Upper lobe of right lung (tissue), 1 donor: ENCODE measurements at regions not wholly inside any gene's neighbourhood (a gene's known extent, or its start where the extent isn't known, plus 50 kb on each side); places are given as distances from the start of the nearest gene placed in this dataset.

ENCODE experiments used
- ATAC-seq: fragments of 200-7000 bp; cut with Tn5 transposase; one replicate; pipeline ENCODE4 v1.9.1; 2020; ENCODE audit warnings: mild to moderate bottlenecking, moderate library complexity
- DNase-seq: peaks from one replicate; pipeline ENCODE4 v3.0.0-alpha.2; 2020
- H3K27ac ChIP-seq: fragments of 200-600 bp; one replicate; pipeline ENCODE4 v1.8.0; 2022
- H3K27me3 ChIP-seq: fragments of 200-600 bp; one replicate; pipeline ENCODE4 v1.8.0; 2022; ENCODE audit warnings: mild to moderate bottlenecking
- H3K36me3 ChIP-seq: fragments of 200-600 bp; one replicate; pipeline ENCODE4 v1.8.0; 2022
- H3K4me1 ChIP-seq: fragments of 200-600 bp; one replicate; pipeline ENCODE4 v1.8.0; 2022
- H3K4me3 ChIP-seq: fragments of 200-600 bp; one replicate; pipeline ENCODE4 v1.8.0; 2022; ENCODE audit warnings: mild to moderate bottlenecking
- H3K9me3 ChIP-seq: fragments of 200-600 bp; one replicate; pipeline ENCODE4 v1.8.0; 2022
- CTCF ChIP-seq: fragments of 200-600 bp; IDR thresholded peaks from one replicate; pipeline ENCODE4 v1.8.0; 2022; ENCODE audit warnings: antibody characterized with exemption
- intact Hi-C: fragments of 100-400 bp; cut with DNase I; formaldehyde crosslinking; loops from one replicate; pipeline ENCODE4 v1.11.0; 2022
- donor health status: DM: no; HTN: yes; CAD: no; lungs with severe emphysema.

GRCh38 chrX:43087830-43088229 lies 309.9 kb upstream of the PPP1R2C start:
- ATAC-seq, result no peak
- no peaks in the 10 kb centered on the region for H3K36me3 ChIP-seq
- no peaks in the 10 kb centered on the region for H3K9me3 ChIP-seq
- no peak overlapping the region for H3K4me3 ChIP-seq
- DNase-seq, result no peak
- no peaks in the 10 kb centered on the region for H3K4me1 ChIP-seq
- H3K27ac ChIP-seq, result no peak overlapping the region
- no peaks in the 10 kb centered on the region for H3K27me3 ChIP-seq
- TF ChIP-seq CTCF, result no peak
- intact Hi-C loops, result no loop called here

- H3K27ac ChIP-seq, result no peak overlapping the region
- H3K4me3 ChIP-seq, result no peak overlapping the region
- DNase-seq, result no peak
- H3K9me3 ChIP-seq, result no peaks in the 10 kb centered on the region
- H3K27me3 ChIP-seq, result no peaks in the 10 kb centered on the region
- H3K4me1 ChIP-seq, result no peaks in the 10 kb centered on the region
- H3K36me3 ChIP-seq, result no peaks in the 10 kb centered on the region
- intact Hi-C loops, result no loop called here
- TF ChIP-seq CTCF, result no peak
- no peak for ATAC-seq
Measured at GRCh38 chrX:43096830-43097229, 318.9 kb upstream of the PPP1R2C start.

- H3K27me3 ChIP-seq, result no peaks in the 10 kb centered on the region
- intact Hi-C loops, result no loop called here
- H3K36me3 ChIP-seq, result no peaks in the 10 kb centered on the region
- no peak overlapping the region for H3K27ac ChIP-seq
- H3K4me1 ChIP-seq, result no peaks in the 10 kb centered on the region
- ATAC-seq (no peak), DNase-seq (no peak)
- no peaks in the 10 kb centered on the region for H3K9me3 ChIP-seq
- TF ChIP-seq CTCF, result no peak
- H3K4me3 ChIP-seq, result no peak overlapping the region
Measured at GRCh38 chrX:43106009-43106408, 328.0 kb upstream of the PPP1R2C start.

DNA sequence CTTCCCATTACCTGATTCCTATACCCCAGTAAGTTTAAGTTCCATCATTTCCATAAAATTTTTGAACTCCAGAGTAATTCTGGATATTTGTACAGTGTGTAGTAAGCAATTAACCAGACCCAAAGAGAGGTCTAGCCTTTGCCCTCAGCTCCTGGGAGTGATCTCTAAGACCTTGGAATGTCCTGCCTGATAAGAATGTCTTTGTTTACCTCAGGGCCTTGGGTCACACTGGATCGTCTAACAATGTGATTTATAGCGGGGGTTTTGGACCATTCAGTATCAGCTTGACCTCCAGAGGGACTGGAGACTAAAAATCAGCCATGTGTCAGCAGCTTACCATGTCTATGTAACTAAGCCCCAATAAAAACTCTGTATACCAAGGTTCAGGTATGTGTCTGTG lies 330.9 kb upstream of the PPP1R2C start:
- Histone ChIP-seq H3K27me3 (no peaks in the 10 kb centered on the region), H3K4me1 (no peaks in the 10 kb centered on the region), H3K36me3 (no peaks in the 10 kb centered on the region), H3K4me3 (no peak overlapping the region), H3K9me3 (no peaks in the 10 kb centered on the region), H3K27ac (no peak overlapping the region)
- DNase-seq (no peak), ATAC-seq (no peak)
- intact Hi-C loops, result no loop called here
- no peak for TF ChIP-seq CTCF

GRCh38 chrX:43121637-43122036 lies 343.7 kb upstream of the PPP1R2C start:
- DNase-seq (no peak), ATAC-seq (no peak)
- H3K4me3 ChIP-seq, result no peak overlapping the region
- H3K36me3 ChIP-seq, result no peaks in the 10 kb centered on the region
- no peaks in the 10 kb centered on the region for H3K9me3 ChIP-seq
- no peak overlapping the region for H3K27ac ChIP-seq
- TF ChIP-seq CTCF, result no peak
- intact Hi-C loops, result no loop called here
- H3K4me1 ChIP-seq, result no peaks in the 10 kb centered on the region
- no peaks in the 10 kb centered on the region for H3K27me3 ChIP-seq

DNA sequence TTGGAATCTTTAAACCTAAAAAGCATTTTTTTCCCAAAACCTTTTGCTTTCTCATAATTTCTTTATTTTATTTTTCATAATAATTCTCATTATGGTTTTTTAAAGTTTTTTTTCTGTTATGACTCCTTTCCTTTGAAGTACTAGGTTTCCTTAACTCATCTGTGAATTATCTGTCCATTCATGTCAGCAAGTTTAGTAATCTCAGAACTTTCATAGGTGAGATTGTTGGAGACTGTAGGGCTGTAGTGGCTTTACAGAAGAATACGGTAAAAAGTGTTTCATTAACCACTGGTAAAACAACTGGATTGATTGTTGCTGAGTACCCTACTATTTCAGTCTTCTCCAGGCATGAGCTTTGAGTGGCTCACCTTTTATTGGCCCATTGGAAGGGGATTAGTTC lies 361.7 kb upstream of the PPP1R2C start:
- Histone ChIP-seq H3K27ac (no peak overlapping the region), H3K36me3 (no peaks in the 10 kb centered on the region), H3K9me3 (no peaks in the 10 kb centered on the region), H3K27me3 (no peaks in the 10 kb centered on the region), H3K4me1 (no peaks in the 10 kb centered on the region), H3K4me3 (no peak overlapping the region)
- no peak for TF ChIP-seq CTCF
- DNase-seq (no peak), ATAC-seq (no peak)
- intact Hi-C loops, result no loop called here
